ENCODE measurements at regions not wholly inside any gene's neighbourhood (a gene's known extent, or its start where the extent isn't known, plus 50 kb on each side); places are given as distances from the start of the nearest gene placed in this dataset.
"Not testable (repeated sequence)": the region's sequence is repeated elsewhere in the genome, so short reads cannot be mapped to it uniquely, and the experiment has no call there.

DNA sequence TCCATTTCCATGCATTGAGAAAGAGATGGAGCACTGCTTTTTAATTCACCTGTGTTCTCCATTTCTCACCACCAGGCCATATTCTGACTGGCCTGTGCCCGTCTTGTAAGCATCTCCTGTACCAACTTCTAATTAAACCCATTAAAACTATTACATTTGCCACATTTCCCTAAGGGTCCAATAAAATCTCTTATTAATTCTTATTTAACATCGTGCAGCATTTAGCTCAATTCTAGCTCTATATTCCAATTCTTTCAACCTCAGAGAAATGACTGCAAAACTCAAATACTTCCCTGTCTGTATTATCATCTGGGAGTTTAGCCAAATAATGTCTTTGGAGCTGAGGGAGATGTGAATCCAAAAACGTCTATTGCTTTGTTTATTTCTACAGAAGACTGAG is 495.4 kb upstream of the TMEM132C start:
- DNase-seq, result no peak

- no peak for DNase-seq
Observed at GRCh38 chr12:127773520-127773919, 493.4 kb upstream of the TMEM132C start.

- no peak for DNase-seq
Observed at GRCh38 chr12:127774828-127775227, 492.1 kb upstream of the TMEM132C start.

DNA sequence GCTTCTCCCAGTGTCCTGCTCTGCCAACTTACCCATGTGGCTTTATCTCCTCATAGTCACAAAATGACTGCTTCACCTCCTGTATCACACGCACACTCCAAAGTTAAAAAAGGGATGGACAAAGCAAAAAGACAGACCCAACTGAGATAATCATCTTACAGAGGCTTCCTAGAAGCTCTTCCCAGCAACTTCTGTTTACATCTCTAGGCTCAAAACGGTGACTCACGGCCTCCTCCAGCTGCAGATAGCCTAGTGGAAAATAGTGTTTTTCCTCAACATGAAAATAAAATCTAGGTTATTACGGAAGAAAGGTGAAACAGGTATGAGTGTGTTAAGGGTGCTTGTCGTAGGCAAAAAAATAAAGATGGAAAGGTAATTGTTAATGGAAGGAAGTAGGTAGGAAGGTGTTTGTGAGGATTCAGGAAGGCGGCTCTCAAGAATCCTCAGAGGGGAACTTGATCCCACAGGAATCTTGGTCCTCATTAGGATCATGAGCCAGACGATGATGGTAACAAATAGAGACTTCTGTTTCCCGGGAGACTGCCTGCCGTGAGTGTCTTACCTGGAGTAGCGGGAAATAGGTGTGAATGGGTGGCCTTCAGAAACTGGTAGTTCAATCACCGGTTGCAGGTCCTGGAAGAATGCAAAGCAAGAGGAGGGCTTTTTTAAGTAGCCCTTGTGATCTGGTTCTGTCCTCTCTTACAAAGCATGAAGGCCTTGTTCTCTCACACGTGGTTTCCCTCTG is 487.5 kb upstream of the TMEM132C start:
- no peak for DNase-seq

GRCh38 chr12:127780881-127781280 is 486.1 kb upstream of the TMEM132C start:
- no peak for DNase-seq

DNA sequence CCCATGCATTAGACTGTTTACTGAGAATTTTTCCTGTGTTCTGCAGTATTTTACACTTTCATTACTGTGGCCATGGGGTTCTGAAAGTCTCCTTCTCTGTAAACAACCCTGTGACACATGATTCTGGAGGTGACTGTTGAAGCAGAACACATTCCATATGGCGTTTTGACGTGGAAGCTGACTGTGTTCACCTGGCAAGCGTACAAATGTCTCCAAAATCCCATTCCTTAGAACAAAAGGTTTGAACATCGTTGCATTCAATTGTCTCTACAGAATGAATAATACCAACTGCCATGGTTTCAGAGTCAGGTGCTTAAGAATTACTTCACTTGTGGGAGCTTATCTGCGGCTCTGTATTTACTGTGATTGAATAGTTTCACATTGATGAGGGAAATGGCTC is 485.6 kb upstream of the TMEM132C start:
- DNase-seq, result no peak

- no peak for DNase-seq
Observed at GRCh38 chr12:127785540-127785939, 481.4 kb upstream of the TMEM132C start.

DNA sequence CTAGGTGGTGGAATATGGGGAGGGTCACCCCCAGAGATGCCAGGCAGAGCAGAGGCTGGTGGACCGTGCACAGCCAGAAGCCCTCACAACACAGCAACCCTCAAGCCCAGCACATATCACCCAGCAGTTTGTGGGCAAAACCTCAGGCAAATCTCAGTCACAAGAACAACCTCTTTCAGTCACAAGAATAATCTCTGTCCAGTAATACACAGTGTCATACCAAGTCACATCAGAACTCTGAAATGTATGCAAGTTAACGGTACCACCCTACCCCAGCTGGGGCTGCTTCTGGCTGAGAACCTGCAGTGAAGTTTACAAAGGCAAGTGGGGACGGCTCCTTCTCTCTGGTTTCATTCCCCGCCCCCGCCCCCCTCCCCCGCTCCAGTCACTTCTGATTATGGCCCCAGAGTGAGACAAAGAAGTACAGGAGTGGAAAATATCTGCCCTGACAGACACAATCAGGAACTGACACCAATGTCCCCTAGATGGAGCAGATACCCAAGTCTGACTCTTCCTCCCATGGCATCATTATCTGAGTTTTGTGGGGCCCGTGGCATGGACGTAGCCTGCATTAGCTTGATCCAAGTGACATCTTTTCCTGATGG is 480.9 kb upstream of the TMEM132C start:
- no peak for DNase-seq

GRCh38 chr12:127787544-127787943 is 479.4 kb upstream of the TMEM132C start:
- DNase-seq, result no peak

DNA sequence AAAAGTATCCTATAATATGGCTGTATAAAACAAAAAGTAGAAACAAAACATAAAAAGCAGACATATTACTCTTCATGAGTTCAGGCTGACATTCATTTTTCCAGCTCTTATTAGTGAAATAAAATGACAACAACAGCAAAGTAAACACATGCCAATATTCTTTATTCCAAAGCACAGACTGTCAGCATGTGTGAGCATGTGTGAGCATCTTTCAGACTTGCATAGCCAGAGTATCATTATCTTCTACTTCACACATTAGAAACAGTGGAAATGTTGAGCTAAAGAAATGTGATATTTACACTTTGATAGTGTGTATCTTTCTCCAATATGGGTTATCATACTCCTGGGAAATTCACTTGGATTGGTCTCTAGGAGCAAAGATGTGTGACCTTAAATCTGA is 476.6 kb upstream of the TMEM132C start:
- no peak for DNase-seq

GRCh38 chr12:127791217-127791616 is 475.8 kb upstream of the TMEM132C start:
- no peak for DNase-seq

GRCh38 chr12:127797918-127798317 is 469.1 kb upstream of the TMEM132C start:
- DNase-seq, result no peak

GRCh38 chr12:127802271-127802670 is 464.7 kb upstream of the TMEM132C start:
- no peak for DNase-seq

- DNase-seq, result no peak
Observed at GRCh38 chr12:127803545-127803944, 463.4 kb upstream of the TMEM132C start.

GRCh38 chr12:127809275-127809674 is 457.7 kb upstream of the TMEM132C start:
- no peak for DNase-seq

GRCh38 chr12:127810041-127810440 is 456.9 kb upstream of the TMEM132C start:
- DNase-seq, result no peak

- DNase-seq, result not testable (repeated sequence)
Observed at GRCh38 chr12:127810459-127810858, 456.5 kb upstream of the TMEM132C start.

DNA sequence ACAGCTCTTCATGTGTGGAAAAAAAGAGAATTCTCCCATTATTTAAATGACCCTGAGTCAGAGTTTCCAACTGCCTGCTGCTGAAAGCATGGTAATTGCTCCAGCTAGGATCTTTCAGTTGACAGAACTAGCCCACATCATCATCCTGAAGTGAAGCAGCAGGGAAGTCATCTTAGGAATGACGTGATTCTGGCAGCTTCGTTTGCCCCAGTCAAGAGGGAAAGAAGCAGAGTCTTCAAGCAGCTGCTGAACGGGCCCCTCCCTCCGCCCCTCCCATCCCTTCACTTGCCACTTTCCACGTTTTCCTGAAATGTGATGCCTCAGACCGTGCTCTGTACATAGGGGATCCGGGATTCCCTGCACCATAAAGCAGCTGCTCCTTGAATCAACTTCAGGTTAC is 455.0 kb upstream of the TMEM132C start:
- no peak for DNase-seq

DNA sequence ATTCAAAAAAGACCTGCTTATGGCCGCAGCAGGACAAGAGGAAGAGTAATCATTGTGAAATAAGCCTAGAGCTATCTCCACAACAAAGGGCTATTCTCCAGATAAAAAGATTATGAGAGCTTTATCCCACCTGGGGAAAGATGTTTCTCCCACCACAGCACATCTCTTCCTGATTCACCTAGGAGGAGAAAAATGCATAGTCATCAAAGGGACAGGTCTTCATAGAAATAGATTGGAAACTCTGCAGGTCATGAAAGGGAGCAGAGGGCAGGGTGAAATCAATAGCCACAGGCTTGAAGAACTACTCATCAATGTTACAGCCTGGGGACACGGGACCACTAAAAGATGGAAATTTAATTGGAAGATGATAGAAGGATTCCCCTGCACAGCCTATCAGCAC is 453.8 kb upstream of the TMEM132C start:
- DNase-seq, result no peak

GRCh38 chr12:127819056-127819455 is 447.9 kb upstream of the TMEM132C start:
- no peak for DNase-seq

GRCh38 chr12:127820271-127820670 is 446.7 kb upstream of the TMEM132C start:
- DNase-seq, result no peak

- no peak for DNase-seq
Observed at GRCh38 chr12:127820846-127821245, 446.1 kb upstream of the TMEM132C start.

- no peak for DNase-seq
Observed at GRCh38 chr12:127822809-127823411, 444.1 kb upstream of the TMEM132C start.

- DNase-seq, result no peak
Observed at GRCh38 chr12:127823801-127824200, 443.2 kb upstream of the TMEM132C start.

Measured in stimulated activated CD4-positive, alpha-beta T cell treated with anti-CD3 and anti-CD28 coated beads, Interleukin-2, amount 100 ng/mL, for 24 hours (primary cell).